ENCODE measurements at regions not wholly inside any gene's neighbourhood (a gene's known extent, or its start where the extent isn't known, plus 50 kb on each side); places are given as distances from the start of the nearest gene placed in this dataset.

- WGBS, 2 donors: 39 to 43% methylated on average over 12 to 13 of the region's 13 CpGs
- H3K27me3 ChIP-seq: no peaks in the 10 kb centered on the region
- DNase-seq: peak; percentile 35 to 69 (median 60)
- no peak overlapping the region for H3K4me3 ChIP-seq
- peak overlapping the region in 3 of 4 donors; percentile 1 to 19 (median 4) for H3K27ac ChIP-seq
- TF ChIP-seq POLR2A (IDR thresholded peaks at IDR 0.05): no peak
- no peak for TF ChIP-seq CTCF (IDR thresholded peaks at IDR 0.05)
- no peaks in the 10 kb centered on the region for H3K9me3 ChIP-seq
- ATAC-seq: peak; percentile 78
- H3K36me3 ChIP-seq (replicated peaks in 1 of 2; ENCODE audit: insufficient read depth in 1 of 2, low read depth in 2 of 2): no peaks in the 10 kb centered on the region
- H3K4me1 ChIP-seq: peaks cover 11% of the 10 kb centered on the region
- intact Hi-C loops (cut with DNase I): no loop called here
Observed at GRCh38 chr6:19180348-19181072, 656.7 kb upstream of the ID4 start.

GRCh38 chr6:19181211-19181610, 656.0 kb upstream of the ID4 start:
- 52 to 61% methylated on average over 1 of the region's 1 CpG for WGBS, 2 donors

GRCh38 chr6:19193624-19194023, 643.5 kb upstream of the ID4 start:
- Histone ChIP-seq H3K36me3 (replicated peaks in 1 of 2; ENCODE audit: insufficient read depth in 1 of 2, low read depth in 2 of 2) (no peaks in the 10 kb centered on the region), H3K27me3 (no peaks in the 10 kb centered on the region), H3K9me3 (no peaks in the 10 kb centered on the region), H3K27ac (no peak overlapping the region), H3K4me1 (no peaks in the 10 kb centered on the region), H3K4me3 (no peak overlapping the region)
- DNase-seq (no peak), ATAC-seq (no peak)
- TF ChIP-seq POLR2A (IDR thresholded peaks at IDR 0.05): no peak
- no peak for TF ChIP-seq CTCF (IDR thresholded peaks at IDR 0.05)
- intact Hi-C loops (cut with DNase I): no loop called here
- 32 to 49% methylated on average over 2 of the region's 2 CpGs for WGBS, 2 donors

More at GRCh38 chr6:19181211-19181610, 656.0 kb upstream of the ID4 start:
- no peaks in the 10 kb centered on the region for H3K27me3 ChIP-seq
- no peak for ATAC-seq
- H3K36me3 ChIP-seq (replicated peaks in 1 of 2; ENCODE audit: insufficient read depth in 1 of 2, low read depth in 2 of 2): no peaks in the 10 kb centered on the region
- peaks cover 11% of the 10 kb centered on the region for H3K4me1 ChIP-seq
- no peak for DNase-seq
- H3K4me3 ChIP-seq: no peak overlapping the region
- peak overlapping the region in 3 of 4 donors; percentile 1 to 19 (median 4) for H3K27ac ChIP-seq
- no peak for TF ChIP-seq POLR2A (IDR thresholded peaks at IDR 0.05)
- intact Hi-C loops (cut with DNase I): no loop called here
- H3K9me3 ChIP-seq: no peaks in the 10 kb centered on the region

GRCh38 chr6:19204445-19204844, 632.7 kb upstream of the ID4 start:
- Histone ChIP-seq H3K27me3 (no peaks in the 10 kb centered on the region), H3K36me3 (replicated peaks in 1 of 2; ENCODE audit: insufficient read depth in 1 of 2, low read depth in 2 of 2) (no peaks in the 10 kb centered on the region), H3K9me3 (no peaks in the 10 kb centered on the region), H3K27ac (no peak overlapping the region), H3K4me1 (no peaks in the 10 kb centered on the region), H3K4me3 (no peak overlapping the region)
- intact Hi-C loops (cut with DNase I): no loop called here
- TF ChIP-seq POLR2A (IDR thresholded peaks at IDR 0.05) (no peak), CTCF (IDR thresholded peaks at IDR 0.05) (no peak)
- no peak for ATAC-seq
- no peak for DNase-seq

- H3K9me3 ChIP-seq: no peaks in the 10 kb centered on the region
- H3K27me3 ChIP-seq: no peaks in the 10 kb centered on the region
- ATAC-seq (no peak), DNase-seq (no peak)
- no peak overlapping the region for H3K27ac ChIP-seq
- H3K4me1 ChIP-seq: no peaks in the 10 kb centered on the region
- no peaks in the 10 kb centered on the region for H3K36me3 ChIP-seq (replicated peaks in 1 of 2; ENCODE audit: insufficient read depth in 1 of 2, low read depth in 2 of 2)
- H3K4me3 ChIP-seq: no peak overlapping the region
- no peak for TF ChIP-seq CTCF (IDR thresholded peaks at IDR 0.05)
- no peak for TF ChIP-seq POLR2A (IDR thresholded peaks at IDR 0.05)
- intact Hi-C loops (cut with DNase I): no loop called here
- 60 to 77% methylated on average over 1 to 5 of the region's 5 CpGs for WGBS, 2 donors
Observed at GRCh38 chr6:19205076-19205475, 632.1 kb upstream of the ID4 start.
